WERI-Rb-1 (cell line): ENCODE measurements at regions not wholly inside any gene's neighbourhood (a gene's known extent, or its start where the extent isn't known, plus 50 kb on each side); places are given as distances from the start of the nearest gene placed in this dataset.
"Not testable (repeated sequence)": the region's sequence is repeated elsewhere in the genome, so short reads cannot be mapped to it uniquely, and the experiment has no call there.

ENCODE experiments used
- DNase-seq: peaks from one replicate; pipeline ENCODE4 v3.0.0-alpha.2; 2020
- H3K27ac ChIP-seq: fragments of 250-450 bp; sonication (Bioruptor Pico); 2 replicates; pipeline ENCODE4 v1.5.1; 2020; ENCODE audit warnings: mild to moderate bottlenecking, moderate library complexity
- H3K27me3 ChIP-seq: fragments of 250-450 bp; sonication (Bioruptor Pico); 2 replicates; pipeline ENCODE4 v1.5.1; 2021; ENCODE audit warnings: mild to moderate bottlenecking, low read depth, moderate library complexity; ENCODE audit not compliant: insufficient read depth, severe bottlenecking
- H3K36me3 ChIP-seq: fragments of 250-450 bp; sonication (Bioruptor Pico); 2 replicates; pipeline ENCODE4 v1.5.1; 2020; ENCODE audit warnings: mild to moderate bottlenecking, moderate library complexity
- H3K4me3 ChIP-seq: 2 replicates; pipeline ENCODE4 v1.5.1; 2011; ENCODE audit warnings: low read depth, mild to moderate bottlenecking, control low read depth, low read length
- H3K9me3 ChIP-seq: fragments of 250-450 bp; sonication (Bioruptor Pico); 2 replicates; pipeline ENCODE4 v1.5.1; 2021; ENCODE audit warnings: mild to moderate bottlenecking, moderate library complexity; ENCODE audit not compliant: severe bottlenecking
- TF ChIP-seq, protein P1 (sequence below): IDR thresholded peaks from 2 replicates; pipeline ENCODE4 v1.5.1; 2011; ENCODE audit warnings: low read depth, mild to moderate bottlenecking, control low read depth, inconsistent platforms, low read length

DNA sequence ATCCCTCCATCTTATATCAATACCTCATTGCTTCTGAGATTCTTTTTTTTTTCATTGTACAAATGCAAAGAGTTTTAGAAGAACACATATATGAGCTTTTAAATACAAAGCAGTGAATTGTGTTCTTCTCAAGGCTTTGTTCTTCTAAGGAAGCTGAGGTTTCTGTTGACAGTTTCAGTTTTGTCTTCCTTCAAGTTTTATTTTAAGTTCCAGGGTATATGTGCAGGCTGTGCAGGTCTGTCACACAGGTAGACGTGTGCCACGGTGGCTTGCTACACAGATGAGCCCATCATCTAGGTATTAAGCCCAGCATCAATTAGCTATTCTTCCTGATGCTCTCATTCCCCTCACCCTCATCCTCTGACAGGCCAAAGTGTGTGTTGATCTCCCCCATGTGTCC, 201.2 kb upstream of the DIPK2B start:
- DNase-seq = no peak
- H3K27me3 ChIP-seq = no peaks in the 10 kb centered on the region
- no peaks in the 10 kb centered on the region for H3K9me3 ChIP-seq
- H3K36me3 ChIP-seq = no peaks in the 10 kb centered on the region
- TF ChIP-seq, protein P1, sequence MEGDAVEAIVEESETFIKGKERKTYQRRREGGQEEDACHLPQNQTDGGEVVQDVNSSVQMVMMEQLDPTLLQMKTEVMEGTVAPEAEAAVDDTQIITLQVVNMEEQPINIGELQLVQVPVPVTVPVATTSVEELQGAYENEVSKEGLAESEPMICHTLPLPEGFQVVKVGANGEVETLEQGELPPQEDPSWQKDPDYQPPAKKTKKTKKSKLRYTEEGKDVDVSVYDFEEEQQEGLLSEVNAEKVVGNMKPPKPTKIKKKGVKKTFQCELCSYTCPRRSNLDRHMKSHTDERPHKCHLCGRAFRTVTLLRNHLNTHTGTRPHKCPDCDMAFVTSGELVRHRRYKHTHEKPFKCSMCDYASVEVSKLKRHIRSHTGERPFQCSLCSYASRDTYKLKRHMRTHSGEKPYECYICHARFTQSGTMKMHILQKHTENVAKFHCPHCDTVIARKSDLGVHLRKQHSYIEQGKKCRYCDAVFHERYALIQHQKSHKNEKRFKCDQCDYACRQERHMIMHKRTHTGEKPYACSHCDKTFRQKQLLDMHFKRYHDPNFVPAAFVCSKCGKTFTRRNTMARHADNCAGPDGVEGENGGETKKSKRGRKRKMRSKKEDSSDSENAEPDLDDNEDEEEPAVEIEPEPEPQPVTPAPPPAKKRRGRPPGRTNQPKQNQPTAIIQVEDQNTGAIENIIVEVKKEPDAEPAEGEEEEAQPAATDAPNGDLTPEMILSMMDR = no peak
- no peak overlapping the region for H3K27ac ChIP-seq
- no peak overlapping the region for H3K4me3 ChIP-seq

DNA sequence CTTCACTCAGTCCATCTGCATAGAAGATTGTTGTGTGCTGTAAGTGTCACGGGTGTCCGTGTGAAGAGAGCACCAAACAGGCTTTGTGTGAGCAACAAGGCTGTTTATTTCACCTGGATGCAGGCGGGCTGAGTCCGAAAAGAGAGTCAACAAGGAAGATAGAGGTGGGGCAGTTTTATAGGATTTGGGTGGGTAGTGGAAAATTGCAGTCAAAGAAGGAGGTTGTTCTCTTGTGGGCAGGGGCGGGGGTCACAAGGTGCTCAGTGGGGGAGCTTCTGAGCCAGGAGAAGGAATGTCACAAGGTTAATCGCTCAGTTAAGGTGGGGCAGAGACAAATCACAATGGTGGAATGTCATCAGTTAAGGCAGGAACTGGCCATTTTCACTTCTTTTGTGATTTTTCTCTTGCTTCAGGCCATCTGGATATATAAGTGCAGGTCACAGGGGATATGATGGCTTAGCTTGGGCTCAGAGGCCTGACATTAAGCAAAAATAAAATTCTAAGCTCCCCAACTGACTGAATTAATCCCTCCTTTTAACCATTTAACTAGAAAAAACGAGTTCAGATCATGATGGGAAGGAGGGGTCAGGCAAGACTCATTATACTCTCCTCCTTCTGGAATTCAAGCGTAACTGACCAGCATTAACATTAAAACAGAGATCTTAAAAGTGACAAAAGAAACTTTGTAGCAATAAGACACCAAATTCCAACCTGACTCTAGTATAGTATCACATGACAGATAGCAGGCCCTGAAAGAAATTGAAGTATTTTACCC, 200.5 kb upstream of the DIPK2B start:
- not testable (repeated sequence) for H3K27ac ChIP-seq, DNase-seq

DNA sequence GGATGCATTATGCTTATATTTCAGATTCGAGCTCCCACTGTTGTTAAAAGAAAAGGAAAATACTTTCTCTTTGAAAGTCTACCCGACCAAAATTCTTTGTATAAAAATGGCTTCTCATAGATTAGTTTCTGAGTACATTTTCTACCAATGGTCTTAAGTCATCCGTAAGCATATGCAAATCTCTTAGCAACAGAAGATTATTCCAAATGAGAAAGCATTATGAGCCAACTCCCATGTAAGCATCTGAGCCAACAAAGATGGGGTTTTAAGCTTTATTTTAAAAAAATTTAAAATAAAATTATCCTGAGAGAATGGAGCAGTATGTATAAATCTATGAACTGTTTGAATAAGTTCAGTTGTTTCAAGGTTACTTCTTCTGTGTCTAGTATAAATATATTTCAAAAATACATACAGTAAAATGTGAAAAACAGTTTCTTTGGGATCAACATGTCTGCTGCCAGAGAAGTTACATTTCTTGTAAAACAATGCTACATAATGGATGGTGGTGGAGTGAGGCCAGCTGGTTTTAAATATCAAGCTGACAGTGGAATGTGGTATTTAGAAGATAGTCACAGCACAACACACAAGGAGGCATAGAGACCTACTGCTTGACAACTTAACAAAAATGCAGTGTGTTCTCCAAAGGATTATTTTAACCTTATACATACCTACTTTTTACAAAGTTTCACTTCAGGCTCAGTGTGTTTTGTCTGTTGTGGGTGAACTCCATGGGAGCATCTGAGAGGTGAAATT, 199.5 kb upstream of the DIPK2B start:
- Histone ChIP-seq H3K27me3 (no peaks in the 10 kb centered on the region), H3K9me3 (peaks cover 4% of the 10 kb centered on the region), H3K4me3 (no peak overlapping the region), H3K27ac (no peak overlapping the region), H3K36me3 (no peaks in the 10 kb centered on the region)
- no peak for DNase-seq
- TF ChIP-seq, protein P1 = no peak

More for the DNA sequence above, 200.5 kb upstream of the DIPK2B start:
- not testable (repeated sequence) for H3K36me3 ChIP-seq, H3K4me3 ChIP-seq, H3K9me3 ChIP-seq, H3K27me3 ChIP-seq

DNA sequence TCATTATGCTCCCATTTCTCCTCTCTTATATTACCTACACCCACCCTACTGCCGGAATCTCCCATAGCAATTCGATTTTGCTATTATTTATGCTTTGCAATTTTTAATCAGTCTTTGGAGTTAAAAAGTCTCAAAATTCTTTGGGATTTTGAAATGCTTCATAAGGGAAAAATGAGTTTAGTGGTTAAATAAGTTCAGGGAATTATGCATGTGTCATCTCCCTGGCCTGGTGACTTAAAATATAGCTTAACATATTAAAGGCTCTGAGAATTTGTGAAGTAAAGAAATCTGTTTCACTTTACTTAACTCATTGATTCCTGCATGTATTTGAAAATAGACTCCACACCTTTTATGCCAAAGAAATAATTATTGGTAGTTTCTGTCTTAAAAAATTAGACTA, 185.1 kb upstream of the DIPK2B start:
- no peak for DNase-seq
- no peak overlapping the region for H3K4me3 ChIP-seq
- TF ChIP-seq, protein P1 = no peak

DNA sequence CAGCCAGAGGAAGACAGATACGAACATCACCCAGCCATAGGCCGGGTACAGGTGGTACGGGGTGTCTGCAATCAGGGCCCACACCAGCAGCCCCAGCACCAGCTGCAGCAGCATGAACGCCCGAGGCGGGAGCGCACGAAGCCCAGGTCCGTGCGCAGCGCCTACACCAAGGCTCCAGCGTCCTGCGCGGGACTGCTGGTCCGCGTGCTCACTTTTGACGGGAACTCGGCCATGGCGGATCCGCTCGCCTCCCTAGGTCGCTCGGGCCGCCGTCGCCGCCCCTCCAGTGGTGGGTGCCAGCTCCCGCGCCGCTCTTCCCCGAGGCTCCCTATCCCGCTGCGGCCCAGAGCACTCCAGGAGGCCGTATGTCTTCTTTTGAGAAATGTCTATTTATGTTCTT, 181.2 kb upstream of the DIPK2B start:
- DNase-seq = no peak
- Histone ChIP-seq H3K27me3 (peaks cover 7% of the 10 kb centered on the region), H3K27ac (no peak overlapping the region), H3K9me3 (no peaks in the 10 kb centered on the region), H3K4me3 (no peak overlapping the region), H3K36me3 (no peaks in the 10 kb centered on the region)
- TF ChIP-seq, protein P1 = no peak

More for the DNA sequence above, 185.1 kb upstream of the DIPK2B start:
- H3K36me3 ChIP-seq = no peaks in the 10 kb centered on the region
- H3K27me3 ChIP-seq = no peaks in the 10 kb centered on the region
- no peak overlapping the region for H3K27ac ChIP-seq
- H3K9me3 ChIP-seq = no peaks in the 10 kb centered on the region

DNA sequence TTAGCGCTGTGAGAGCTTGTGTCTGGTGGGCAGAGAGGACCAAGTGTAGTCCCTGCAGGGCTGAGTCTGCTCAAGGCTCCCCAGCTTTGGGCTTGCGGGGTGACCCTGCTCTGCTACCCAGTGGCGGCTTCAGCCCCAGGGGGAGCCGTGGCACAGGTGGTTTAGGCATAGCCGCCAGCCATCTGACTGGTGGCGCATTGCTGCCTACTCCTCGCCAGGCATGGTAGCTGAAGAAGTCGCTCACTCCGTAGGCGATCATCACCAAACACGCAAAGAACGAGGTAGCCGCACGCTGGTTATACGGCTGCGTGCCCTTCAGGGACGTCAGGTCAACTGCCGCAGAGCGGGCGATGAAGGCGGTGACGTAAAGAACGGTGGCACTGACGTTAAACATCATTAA, 180.7 kb upstream of the DIPK2B start:
- H3K9me3 ChIP-seq = no peaks in the 10 kb centered on the region
- no peaks in the 10 kb centered on the region for H3K36me3 ChIP-seq
- TF ChIP-seq, protein P1 = no peak
- H3K27ac ChIP-seq = no peak overlapping the region
- DNase-seq = no peak
- H3K4me3 ChIP-seq = no peak overlapping the region
- peaks cover 7% of the 10 kb centered on the region for H3K27me3 ChIP-seq
